GM19193 (cell line): ENCODE measurements at regions not wholly inside any gene's neighbourhood (a gene's known extent, or its start where the extent isn't known, plus 50 kb on each side); places are given as distances from the start of the nearest gene placed in this dataset.

Source experiments
- POLR2A ChIP-seq: IDR thresholded peaks from 4 replicates; pipeline ENCODE4 v1.6.1; 2011; ENCODE audit not compliant: insufficient read depth, insufficient read length; ENCODE audit errors: extremely low read depth

DNA sequence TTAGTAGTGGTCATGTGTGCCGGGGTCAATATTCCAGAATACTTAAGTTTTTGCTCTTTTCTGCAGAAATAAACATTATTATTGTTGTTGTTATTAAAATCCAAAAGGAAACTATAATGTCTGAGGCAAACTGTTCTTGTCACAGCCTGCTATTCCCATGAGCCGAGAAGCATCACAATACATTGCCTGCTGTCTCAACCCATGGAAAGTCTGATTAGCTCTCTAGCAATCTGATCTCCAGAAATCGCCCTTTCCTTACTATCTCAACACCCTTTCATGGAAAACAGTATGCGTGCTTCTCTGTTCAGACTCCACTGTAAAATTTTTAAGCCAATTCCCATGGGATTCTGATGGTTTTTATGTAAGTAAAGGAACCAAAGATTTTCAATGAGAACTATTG lies 811.0 kb downstream of the TUSC7 start:
- no peak for TF ChIP-seq POLR2A

DNA sequence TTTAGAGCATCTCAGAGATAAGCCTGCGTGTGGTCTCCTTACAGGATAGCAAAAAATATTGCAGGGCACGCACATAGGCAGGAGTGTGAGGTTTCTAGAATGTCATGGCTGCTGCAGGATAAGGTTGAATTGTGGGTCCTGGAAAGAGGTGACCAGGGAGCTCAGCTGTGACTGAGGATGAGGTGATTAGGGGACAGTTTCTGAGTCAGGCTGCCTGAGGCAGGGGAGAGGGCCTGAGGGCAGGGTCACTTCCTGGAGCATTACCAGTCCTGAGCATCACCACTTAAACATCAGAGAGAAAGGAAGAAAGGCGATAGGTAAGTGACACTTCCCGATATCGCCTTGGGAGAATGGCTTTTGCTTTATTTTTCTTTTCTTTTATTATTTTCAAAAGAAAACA lies 813.8 kb downstream of the TUSC7 start:
- TF ChIP-seq POLR2A: no peak

DNA sequence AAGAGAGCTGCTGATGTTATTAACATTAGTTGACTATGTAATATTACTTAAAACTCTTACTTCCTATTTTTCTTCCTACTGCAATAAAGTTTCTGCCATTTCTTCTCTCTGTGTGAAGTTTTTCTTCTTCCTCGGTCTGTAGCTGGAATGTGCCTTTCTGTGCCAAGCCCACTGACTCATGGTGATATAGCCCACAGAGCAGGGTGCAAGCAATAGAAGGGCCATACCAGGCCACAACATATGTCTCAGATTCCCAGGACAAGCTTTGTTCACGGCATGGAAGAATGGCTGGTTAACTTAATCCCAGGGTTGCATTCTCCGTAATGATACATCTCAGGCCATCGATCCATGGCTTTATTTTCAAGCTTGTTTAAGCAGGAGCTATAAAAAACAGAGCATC lies 815.3 kb downstream of the TUSC7 start:
- TF ChIP-seq POLR2A: no peak

DNA sequence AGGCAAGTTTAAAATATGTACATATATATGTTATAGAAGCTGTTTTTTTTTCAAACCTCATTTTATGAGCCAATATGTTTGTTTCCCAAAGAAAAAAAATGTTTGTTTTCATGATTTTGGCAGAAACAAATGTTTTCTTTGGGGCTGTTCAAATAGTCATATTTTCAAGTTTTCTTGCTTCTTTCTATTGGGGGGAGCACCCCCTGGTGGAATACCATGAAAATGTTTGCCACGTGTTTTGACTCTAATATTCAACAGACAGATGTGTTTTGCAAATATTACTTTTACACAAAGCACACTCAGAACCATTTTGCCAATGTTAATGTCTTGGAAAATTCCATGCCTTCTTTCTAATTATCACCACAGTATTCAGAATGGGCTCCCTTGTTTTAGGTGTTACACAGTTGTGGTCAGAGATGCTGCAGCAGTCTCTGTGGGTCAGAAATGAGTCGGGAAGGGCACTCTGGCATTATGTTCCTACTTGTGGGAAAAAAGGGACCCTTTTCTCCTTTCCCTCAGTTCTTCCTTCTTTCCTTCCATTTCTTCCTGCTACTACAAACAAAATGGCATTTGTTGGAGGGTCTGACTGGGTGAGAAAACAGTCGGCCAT lies 817.0 kb downstream of the TUSC7 start:
- no peak for TF ChIP-seq POLR2A

DNA sequence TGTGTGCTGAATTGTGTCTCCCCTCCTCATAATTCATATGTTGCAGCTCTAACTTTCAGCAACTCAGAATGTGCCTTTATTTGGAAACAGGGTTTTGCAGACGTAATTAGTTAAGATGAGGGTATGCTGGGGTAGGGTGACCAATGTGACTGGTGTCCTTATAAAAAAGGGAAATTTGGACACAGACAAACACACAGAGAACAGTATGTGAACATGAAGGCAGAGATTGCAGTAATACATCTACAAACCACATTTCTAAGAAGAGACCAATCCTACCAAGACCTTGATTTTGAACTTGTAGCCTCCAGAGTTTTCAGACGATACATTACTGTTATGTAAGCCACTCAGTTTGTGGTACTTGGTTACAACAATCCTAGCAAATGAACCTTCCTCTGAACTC lies 817.8 kb downstream of the TUSC7 start:
- TF ChIP-seq POLR2A: no peak

DNA sequence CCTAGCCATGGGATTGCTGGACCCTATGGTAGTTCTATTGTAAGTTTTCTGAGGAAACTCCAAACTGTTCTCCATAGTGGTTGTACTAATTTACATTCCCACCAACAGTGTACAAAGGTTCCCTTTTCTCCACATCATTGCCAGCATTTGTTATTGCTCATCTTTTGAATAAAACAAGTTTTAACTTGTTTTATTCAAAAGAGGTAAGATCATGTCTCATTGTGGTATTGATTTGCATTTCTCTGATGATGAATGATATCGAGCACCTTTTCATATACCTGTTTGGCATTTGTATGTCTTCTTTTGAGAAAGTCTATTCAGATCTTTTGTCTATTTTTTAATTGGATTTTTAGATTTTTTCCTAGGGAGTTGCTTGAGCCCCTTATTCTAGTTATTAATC lies 819.1 kb downstream of the TUSC7 start:
- no peak for TF ChIP-seq POLR2A

DNA sequence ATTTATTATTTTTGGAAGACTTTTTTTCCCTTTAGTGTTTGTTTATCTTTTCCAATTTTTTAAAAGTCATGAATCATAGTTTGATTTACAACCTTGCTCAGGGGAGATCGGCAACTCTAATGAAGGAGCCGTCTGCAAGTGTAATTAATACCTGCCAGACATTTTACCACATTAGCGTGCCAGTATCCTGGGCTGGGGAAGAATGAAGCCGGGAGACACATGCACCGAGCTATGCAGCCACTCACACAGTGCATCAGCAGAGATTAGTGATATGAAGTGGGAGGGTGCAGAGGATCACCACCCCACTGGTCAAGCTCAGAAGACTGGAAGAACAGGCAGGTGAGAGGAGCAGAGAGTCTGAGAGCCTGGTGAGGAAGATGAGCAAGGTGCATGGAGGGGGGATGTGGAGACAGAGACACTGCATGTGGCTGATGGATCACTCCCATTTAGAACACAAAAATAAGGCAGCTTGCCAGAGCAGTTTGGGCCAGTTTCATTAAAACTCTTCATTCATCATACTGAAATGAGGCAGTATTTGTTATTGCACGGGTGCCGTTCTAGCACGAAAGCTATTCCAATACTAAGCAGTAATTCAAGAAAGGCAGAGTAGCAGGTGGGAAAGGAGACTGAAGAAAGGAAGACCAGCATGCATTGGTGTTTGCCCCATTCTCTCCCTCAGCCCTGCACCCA lies 821.6 kb downstream of the TUSC7 start:
- TF ChIP-seq POLR2A: no peak

DNA sequence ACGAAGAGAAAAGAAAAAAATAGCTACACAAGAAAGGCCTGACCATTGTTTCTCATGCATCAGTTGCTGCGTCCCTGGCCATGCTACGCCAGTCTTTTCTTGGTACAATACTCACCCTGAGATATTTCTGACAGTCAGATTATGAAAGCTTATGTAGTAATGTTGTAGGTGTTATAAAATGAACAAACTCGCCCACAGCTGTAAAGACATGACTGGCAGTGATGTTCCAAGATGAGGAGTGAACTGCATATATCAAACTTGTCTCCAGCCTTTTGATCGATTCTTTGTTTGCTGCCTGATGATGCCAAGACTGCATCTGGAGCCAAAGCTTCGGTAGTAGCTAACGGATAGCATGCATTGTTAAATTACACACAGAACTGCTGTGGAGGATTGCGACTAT lies 822.7 kb downstream of the TUSC7 start:
- no peak for TF ChIP-seq POLR2A

DNA sequence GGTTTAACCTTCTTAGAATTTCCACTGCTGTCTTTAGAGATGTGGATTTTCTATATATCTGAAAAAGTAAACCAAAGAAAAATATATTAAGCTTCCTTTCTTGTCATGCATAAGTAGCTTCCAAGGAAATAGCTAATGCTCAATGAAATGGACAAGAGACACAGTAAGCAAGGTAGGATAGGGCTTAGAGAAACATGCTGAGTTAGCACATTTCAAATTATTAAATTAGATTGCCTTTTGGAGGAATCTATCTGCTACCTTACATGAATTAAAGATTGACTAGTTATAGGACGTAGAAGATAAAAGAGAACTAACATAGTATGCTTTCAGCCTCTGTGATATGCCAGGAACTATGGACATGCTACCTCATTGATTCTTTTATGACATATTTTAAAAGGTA lies 824.6 kb downstream of the TUSC7 start:
- TF ChIP-seq POLR2A: no peak

DNA sequence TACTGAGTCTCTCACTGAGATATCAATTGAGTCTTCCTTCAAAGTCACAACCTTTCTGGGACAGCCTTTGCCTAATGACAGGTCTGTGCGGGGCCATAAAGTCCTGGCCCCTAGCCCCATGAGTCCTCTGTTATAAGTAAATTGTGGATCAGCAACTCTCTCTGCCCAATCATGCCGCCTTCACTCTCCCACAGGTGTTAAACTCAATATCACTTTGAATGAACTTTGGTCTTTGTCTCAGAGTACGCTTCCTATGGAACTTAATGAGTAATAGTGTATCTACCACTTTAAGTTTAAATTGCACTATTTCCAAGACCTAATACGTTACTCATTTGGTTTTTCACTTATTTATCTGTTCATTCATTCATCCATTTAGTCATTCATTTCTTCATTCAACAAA lies 826.4 kb downstream of the TUSC7 start:
- no peak for TF ChIP-seq POLR2A

DNA sequence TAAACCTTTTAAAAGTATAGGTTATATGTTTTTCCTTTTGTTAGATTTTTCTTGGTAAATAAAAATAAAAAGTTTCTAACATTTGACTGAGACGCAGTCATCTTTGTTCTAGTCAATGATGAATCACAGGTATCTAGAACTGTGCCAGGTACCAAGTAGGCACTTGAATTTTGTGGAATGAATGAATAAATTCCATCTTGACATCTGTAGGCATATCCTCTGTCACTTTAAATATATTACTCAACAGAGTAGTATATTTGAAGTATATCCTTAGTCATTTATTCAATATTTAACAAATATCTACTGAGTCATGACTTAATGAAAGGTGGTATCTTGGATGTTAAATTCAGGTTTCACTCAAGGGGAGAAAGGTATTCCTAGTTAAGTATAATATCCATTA lies 828.4 kb downstream of the TUSC7 start:
- TF ChIP-seq POLR2A: no peak

DNA sequence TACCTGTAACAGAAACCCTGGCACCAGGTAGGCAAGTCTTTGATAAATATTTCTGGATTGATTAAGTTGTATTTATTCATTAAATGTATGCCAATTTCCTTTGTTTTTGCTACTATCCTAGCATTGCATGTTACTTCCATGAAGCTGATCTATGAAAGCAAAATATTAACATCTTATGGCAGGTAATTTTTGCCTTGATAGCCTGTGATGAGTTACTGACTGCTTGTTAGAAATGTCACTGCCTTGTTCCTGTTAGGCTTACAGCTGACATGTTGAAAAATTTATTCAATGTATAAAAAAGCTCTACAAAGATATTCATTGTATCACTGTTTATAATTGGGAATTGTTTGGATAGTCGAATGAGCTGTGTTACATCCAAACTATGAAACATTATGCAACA lies 830.1 kb downstream of the TUSC7 start:
- TF ChIP-seq POLR2A: no peak

DNA sequence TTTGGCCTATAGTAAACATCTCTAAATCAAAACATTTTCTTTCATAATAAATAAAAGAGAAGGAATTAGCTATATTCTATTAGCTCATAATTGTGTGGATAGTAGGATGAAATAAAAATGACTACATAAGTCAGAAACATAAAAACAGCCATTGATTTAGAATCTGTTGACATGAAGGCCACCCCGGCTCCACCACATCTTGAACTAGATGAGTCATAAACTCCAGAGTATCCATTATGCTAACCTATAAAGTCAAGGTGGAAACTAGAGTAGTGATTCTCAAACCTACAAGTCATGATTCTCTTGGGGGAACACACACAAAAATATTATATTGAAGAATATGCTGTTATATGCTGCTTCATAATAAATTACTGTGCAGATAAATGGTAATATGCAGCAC lies 831.0 kb downstream of the TUSC7 start:
- TF ChIP-seq POLR2A: no peak

DNA sequence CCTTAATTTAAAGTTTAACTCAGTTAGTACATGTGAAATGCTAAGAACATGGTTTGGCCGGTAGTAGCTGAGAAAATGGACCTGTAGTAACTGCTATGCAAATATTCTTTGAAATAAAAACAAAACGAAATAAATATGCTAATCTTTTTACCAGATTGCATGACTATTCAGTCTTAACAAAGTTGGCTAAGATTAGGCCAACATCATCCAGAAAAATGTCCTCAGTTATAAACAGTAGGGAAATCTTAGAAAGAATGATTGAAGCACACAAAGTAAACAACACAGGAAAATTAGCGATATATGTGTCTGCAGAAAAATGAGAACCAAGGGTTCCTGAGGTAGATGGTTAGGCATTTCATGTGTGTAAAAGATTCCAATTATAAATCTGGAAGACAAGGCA lies 832.1 kb downstream of the TUSC7 start:
- TF ChIP-seq POLR2A: no peak

DNA sequence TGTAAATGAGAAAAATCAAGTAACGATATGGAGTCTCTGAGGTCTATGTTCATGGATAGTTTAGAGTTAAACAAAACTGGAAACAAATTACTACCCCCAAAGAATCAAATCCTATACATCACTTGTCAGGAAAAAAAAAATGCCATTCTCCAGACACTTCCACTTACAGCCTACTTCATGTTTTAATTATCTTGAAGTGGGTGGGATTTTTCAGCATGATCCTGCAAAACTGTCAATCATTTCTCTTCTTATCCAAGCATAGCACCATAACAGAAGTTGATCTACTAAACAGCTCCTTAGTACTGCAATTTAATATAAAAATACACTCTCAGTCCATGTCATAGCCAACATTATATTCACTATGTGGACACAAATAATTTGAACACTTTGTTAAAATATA lies 833.9 kb downstream of the TUSC7 start:
- TF ChIP-seq POLR2A: no peak

DNA sequence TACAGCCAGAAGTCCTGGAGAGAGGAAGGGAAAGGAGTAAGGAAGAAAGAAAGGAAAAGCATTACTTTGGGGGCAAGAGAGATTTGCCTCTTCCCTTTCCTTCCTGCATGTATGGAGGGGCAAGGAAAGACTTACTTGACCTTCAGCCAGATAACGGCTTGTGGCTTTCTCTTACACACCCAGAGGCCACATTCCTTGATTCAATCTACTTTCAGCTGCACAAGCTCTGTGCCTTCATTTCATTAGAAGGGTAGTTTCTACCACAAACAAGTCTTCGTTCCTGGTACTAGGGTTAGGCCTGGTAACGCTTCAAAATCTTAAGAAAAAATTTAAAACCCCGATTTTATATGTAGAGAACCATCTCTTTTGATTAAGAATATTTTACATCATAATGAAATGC lies 835.9 kb downstream of the TUSC7 start:
- no peak for TF ChIP-seq POLR2A

DNA sequence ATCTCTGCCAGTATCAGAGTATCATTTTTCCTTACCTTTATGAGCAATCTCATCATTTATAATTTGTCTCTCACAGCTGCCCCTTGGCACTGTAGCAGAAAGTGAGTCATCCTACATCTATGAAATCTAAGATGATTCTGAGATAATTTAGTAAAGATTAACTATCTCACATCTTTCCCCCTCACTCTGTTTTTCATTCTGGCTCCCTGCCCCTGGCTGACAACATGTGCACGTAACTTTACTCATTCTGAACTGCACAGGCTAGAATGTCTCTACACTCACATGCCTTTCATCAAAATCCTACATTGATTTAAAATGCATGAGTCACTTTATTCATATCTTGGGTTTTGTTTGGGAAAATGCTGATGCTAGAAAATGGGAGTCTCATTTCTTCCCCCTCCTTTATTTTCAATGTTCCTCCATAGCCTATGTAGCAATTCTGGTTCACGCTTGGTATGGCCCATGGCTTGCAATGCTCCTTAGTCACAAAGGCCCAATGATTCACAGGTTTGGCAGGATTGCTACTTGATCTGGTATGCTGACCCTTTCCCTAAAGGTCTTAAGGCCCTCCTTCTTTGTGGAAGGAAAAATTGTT lies 838.5 kb downstream of the TUSC7 start:
- TF ChIP-seq POLR2A: no peak

DNA sequence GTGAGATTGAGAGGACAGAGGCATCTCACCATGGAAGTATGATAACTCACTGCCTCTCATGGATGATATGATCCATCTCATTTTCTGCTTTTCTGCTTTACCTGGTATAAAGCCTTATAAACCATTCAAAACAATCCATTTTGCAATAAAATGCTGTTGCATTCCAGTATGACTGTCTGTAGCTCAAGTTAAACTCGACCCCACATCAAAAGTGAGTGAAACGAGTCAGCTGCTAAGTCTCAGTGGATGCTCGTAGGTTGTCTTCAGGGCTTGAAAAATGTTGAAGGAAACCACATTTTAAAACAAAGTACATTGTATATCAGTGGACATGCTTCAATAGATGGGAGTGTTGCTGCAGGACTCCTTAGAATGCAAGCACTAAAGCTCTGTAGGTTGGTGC lies 839.0 kb downstream of the TUSC7 start:
- no peak for TF ChIP-seq POLR2A

DNA sequence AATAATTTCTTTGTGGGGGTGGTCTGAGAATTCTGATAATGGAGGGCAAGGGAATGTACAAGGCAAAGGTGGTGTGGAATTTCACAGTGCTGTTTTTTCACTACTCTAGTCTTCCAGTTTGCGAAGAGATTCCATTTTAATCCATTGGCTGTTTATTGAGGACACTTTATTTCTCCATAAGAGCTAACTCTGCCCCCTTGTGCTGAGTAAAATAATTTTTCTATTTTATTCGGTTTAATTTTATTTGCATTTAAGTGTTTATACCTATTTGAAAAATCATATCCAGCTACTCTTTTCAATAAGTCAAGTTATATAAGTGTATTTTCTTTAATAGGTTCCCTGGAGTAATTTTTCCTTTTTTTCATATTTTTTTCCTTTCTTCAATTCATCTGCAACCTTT lies 840.1 kb downstream of the TUSC7 start:
- TF ChIP-seq POLR2A: no peak
